ENCODE measurements at regions not wholly inside any gene's neighbourhood (a gene's known extent, or its start where the extent isn't known, plus 50 kb on each side); places are given as distances from the start of the nearest gene placed in this dataset.

DNA sequence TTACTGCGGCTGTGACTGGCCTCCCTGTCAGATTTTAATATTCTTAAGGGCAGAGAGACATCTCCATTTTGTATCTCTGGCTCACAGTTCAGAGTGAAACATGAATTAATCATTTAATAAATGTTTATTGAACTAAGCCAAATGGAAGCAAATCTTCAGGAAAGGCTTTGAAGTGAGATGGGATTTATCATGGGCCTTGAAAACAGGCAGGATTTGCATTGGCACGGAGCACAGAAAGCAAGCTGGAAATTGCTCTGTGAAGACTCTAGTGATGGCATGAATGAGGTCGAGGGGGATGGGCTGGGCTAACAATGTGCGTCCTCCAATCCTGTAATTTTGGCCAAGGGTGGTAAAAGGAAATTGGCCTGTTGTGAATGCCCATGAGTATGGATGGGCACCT is 369.8 kb upstream of the SOX11 start:
- Histone ChIP-seq H3K4me3 (ENCODE audit: low read depth, low read length) (no peak overlapping the region), H3K36me3 (ENCODE audit: control insufficient read depth, insufficient read depth, low read length) (no peaks in the 10 kb centered on the region), H3K9me3 (no peaks in the 10 kb centered on the region), H3K4me1 (no peaks in the 10 kb centered on the region), H3K27me3 (replicated peaks; ENCODE audit: control insufficient read depth, insufficient read depth, low read length) (no peaks in the 10 kb centered on the region)
- CTCF ChIA-PET, result no interaction called here
- intact Hi-C loops (cut with micrococcal nuclease; ENCODE audit: unreplicated experiment), result no loop called here
- POLR2A ChIA-PET, result no interaction called here
- no peaks in the 10 kb centered on the region for H3K4me1 Mint-ChIP-seq (ENCODE audit: low read depth, unreplicated experiment)
- no TSS peak for BruUV-seq (replicated peaks)
- H3K27ac Mint-ChIP-seq (ENCODE audit: unreplicated experiment), result no peak overlapping the region
- no peak for DNase-seq
- H3K9me3 Mint-ChIP-seq (ENCODE audit: unreplicated experiment), result no peaks in the 10 kb centered on the region
- H3K27me3 Mint-ChIP-seq (ENCODE audit: insufficient read depth, unreplicated experiment), result peaks cover 4% of the 10 kb centered on the region
- no peaks in the 10 kb centered on the region for H3K36me3 Mint-ChIP-seq (ENCODE audit: insufficient read depth, unreplicated experiment)
- no peak overlapping the region for H3K4me3 Mint-ChIP-seq (ENCODE audit: unreplicated experiment)
- TF ChIP-seq, protein P1, sequence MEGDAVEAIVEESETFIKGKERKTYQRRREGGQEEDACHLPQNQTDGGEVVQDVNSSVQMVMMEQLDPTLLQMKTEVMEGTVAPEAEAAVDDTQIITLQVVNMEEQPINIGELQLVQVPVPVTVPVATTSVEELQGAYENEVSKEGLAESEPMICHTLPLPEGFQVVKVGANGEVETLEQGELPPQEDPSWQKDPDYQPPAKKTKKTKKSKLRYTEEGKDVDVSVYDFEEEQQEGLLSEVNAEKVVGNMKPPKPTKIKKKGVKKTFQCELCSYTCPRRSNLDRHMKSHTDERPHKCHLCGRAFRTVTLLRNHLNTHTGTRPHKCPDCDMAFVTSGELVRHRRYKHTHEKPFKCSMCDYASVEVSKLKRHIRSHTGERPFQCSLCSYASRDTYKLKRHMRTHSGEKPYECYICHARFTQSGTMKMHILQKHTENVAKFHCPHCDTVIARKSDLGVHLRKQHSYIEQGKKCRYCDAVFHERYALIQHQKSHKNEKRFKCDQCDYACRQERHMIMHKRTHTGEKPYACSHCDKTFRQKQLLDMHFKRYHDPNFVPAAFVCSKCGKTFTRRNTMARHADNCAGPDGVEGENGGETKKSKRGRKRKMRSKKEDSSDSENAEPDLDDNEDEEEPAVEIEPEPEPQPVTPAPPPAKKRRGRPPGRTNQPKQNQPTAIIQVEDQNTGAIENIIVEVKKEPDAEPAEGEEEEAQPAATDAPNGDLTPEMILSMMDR (IDR thresholded peaks at IDR 0.05; ENCODE audit: insufficient read depth in 1 of 2, low read depth in 1 of 2, low read length in 1 of 2, severe bottlenecking in 1 of 2, unreplicated experiment in 1 of 2), result no peak

DNA sequence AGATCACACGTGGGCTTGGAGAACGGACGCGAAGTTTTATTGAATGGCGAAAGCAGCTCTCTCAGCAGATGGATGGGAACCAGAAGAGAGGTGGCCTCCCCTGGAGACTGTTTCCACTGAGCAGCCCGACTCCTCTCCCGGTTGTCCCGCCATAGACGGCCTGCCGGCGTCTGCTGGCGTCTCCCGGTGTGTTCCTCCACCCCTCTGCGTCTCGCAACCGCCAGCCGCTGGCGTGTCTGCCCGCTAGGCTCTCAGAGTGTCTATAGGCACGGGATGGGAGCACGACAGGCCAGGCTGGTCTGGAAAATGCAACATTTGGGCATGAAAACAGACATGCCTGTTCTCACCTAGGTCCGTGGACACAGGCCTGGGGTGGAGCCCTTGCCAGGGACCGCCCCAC is 366.7 kb upstream of the SOX11 start:
- Mint-ChIP-seq H3K4me1 (ENCODE audit: low read depth, unreplicated experiment) (no peaks in the 10 kb centered on the region), H3K9me3 (ENCODE audit: unreplicated experiment) (no peaks in the 10 kb centered on the region), H3K4me3 (ENCODE audit: unreplicated experiment) (no peak overlapping the region), H3K27me3 (ENCODE audit: insufficient read depth, unreplicated experiment) (no peaks in the 10 kb centered on the region), H3K36me3 (ENCODE audit: insufficient read depth, unreplicated experiment) (no peaks in the 10 kb centered on the region), H3K27ac (ENCODE audit: unreplicated experiment) (no peak overlapping the region)
- H3K9me3 ChIP-seq, result no peaks in the 10 kb centered on the region
- CTCF ChIA-PET, result no interaction called here
- intact Hi-C loops (cut with micrococcal nuclease; ENCODE audit: unreplicated experiment), result no loop called here
- no peaks in the 10 kb centered on the region for H3K27me3 ChIP-seq (replicated peaks; ENCODE audit: control insufficient read depth, insufficient read depth, low read length)
- H3K4me1 ChIP-seq, result no peaks in the 10 kb centered on the region
- H3K4me3 ChIP-seq (ENCODE audit: low read depth, low read length), result no peak overlapping the region
- no TSS peak for BruUV-seq (replicated peaks)
- POLR2A ChIA-PET, result no interaction called here
- no peak for DNase-seq
- TF ChIP-seq, protein P1 (IDR thresholded peaks at IDR 0.05; ENCODE audit: insufficient read depth in 1 of 2, low read depth in 1 of 2, low read length in 1 of 2, severe bottlenecking in 1 of 2, unreplicated experiment in 1 of 2), result no peak
- no peaks in the 10 kb centered on the region for H3K36me3 ChIP-seq (ENCODE audit: control insufficient read depth, insufficient read depth, low read length)

DNA sequence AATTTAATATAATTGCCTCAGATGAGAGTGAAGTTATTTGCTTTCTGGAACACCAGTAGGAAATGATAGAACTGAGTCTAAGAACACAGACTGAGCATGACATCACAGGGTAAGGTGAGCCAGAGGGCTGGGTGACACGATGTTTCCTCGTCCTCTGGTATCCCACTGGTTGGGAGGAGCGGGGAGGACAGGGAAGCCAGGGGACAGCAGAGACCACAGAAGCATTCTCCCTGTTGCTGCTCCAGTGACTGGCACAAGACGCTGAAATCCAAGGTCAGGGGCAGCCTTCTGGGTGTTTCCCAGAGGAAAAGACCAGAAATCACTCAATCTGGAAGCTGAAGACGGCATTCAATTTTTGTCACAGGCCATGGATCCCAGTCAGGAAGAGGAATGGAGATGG is 363.4 kb upstream of the SOX11 start:
- Histone ChIP-seq H3K27me3 (replicated peaks; ENCODE audit: control insufficient read depth, insufficient read depth, low read length) (no peaks in the 10 kb centered on the region), H3K4me1 (no peaks in the 10 kb centered on the region), H3K36me3 (ENCODE audit: control insufficient read depth, insufficient read depth, low read length) (no peaks in the 10 kb centered on the region), H3K9me3 (0 out of 2 replicates have a peak, but pooled peaks cover 3% of the 10 kb centered on the region), H3K4me3 (ENCODE audit: low read depth, low read length) (no peak overlapping the region)
- ChIA-PET CTCF (no interaction called here), POLR2A (no interaction called here)
- no peaks in the 10 kb centered on the region for H3K9me3 Mint-ChIP-seq (ENCODE audit: unreplicated experiment)
- no TSS peak for BruUV-seq (replicated peaks)
- H3K27ac Mint-ChIP-seq (ENCODE audit: unreplicated experiment), result no peak overlapping the region
- H3K4me1 Mint-ChIP-seq (ENCODE audit: low read depth, unreplicated experiment), result no peaks in the 10 kb centered on the region
- DNase-seq, result no peak
- H3K27me3 Mint-ChIP-seq (ENCODE audit: insufficient read depth, unreplicated experiment), result no peaks in the 10 kb centered on the region
- intact Hi-C loops (cut with micrococcal nuclease; ENCODE audit: unreplicated experiment), result no loop called here
- H3K4me3 Mint-ChIP-seq (ENCODE audit: unreplicated experiment), result no peak overlapping the region
- no peaks in the 10 kb centered on the region for H3K36me3 Mint-ChIP-seq (ENCODE audit: insufficient read depth, unreplicated experiment)
- TF ChIP-seq, protein P1 (IDR thresholded peaks at IDR 0.05; ENCODE audit: insufficient read depth in 1 of 2, low read depth in 1 of 2, low read length in 1 of 2, severe bottlenecking in 1 of 2, unreplicated experiment in 1 of 2), result no peak

Measured in Caco-2 (cell line).